Spleen (tissue), 11 donors: ENCODE measurements at regions not wholly inside any gene's neighbourhood (a gene's known extent, or its start where the extent isn't known, plus 50 kb on each side); places are given as distances from the start of the nearest gene placed in this dataset.
A peak's percentile ranks its signal among the peaks of the same experiment; 100 is the strongest.

Experiments
- DNase-seq: peaks from one replicate; pipeline ENCODE4 v3.0.0-alpha.2; 2020
- H3K27ac ChIP-seq, 8 donors: fragments of 200-600 bp; sonication (generic) in 7 of 8; 1 replicate in 4 of 8; 2 replicates in 4 of 8; pipeline versions ENCODE4 v1.5.0 to v1.8.0; 2016 to 2021; ENCODE audit warnings: inconsistent platforms in 4 of 8, mild to moderate bottlenecking in 4 of 8, moderate library complexity in 1 of 8
- H3K27me3 ChIP-seq, 7 donors: fragments of 200-600 bp; sonication (generic) in 6 of 7; replicated peaks in 1 of 7; 1 replicate in 4 of 7; 2 replicates in 3 of 7; pipeline versions ENCODE4 v1.5.0 to v1.8.0; 2016 to 2021; ENCODE audit warnings: inconsistent platforms in 3 of 7, mild to moderate bottlenecking in 1 of 7
- H3K36me3 ChIP-seq, 6 donors: fragments of 200-600 bp; sonication (generic) in 5 of 6; 1 replicate in 4 of 6; 2 replicates in 2 of 6; pipeline versions ENCODE4 v1.5.0 to v1.8.0; 2016 to 2021; ENCODE audit warnings: inconsistent platforms in 2 of 6
- H3K4me1 ChIP-seq, 6 donors: fragments of 200-600 bp; sonication (generic) in 5 of 6; 1 replicate in 3 of 6; 2 replicates in 3 of 6; pipeline versions ENCODE4 v1.5.0 to v1.8.0; 2016 to 2021; ENCODE audit warnings: inconsistent platforms in 3 of 6
- H3K4me3 ChIP-seq, 8 donors: fragments of 200-600 bp; sonication (generic) in 7 of 8; 1 replicate in 4 of 8; 2 replicates in 4 of 8; pipeline versions ENCODE4 v1.5.0 to v1.8.0; 2016 to 2021; ENCODE audit warnings: inconsistent platforms in 4 of 8, mild to moderate bottlenecking in 4 of 8, moderate library complexity in 2 of 8
- H3K9me3 ChIP-seq, 8 donors: fragments of 200-600 bp; sonication (generic) in 7 of 8; 1 replicate in 4 of 8; 2 replicates in 4 of 8; pipeline versions ENCODE4 v1.5.0 to v1.8.0; 2016 to 2021; ENCODE audit warnings: inconsistent platforms in 4 of 8
- POLR2A ChIP-seq, 3 donors: fragments of 450-650 bp; IDR thresholded peaks; one replicate each; pipeline ENCODE4 v1.5.1; 2017; ENCODE audit warnings: antibody characterized with exemption in 3 of 3, mild to moderate bottlenecking in 1 of 3
- POLR2AphosphoS5 ChIP-seq, 3 donors: sonication (generic); formaldehyde crosslinking; IDR thresholded peaks; one replicate each; pipeline ENCODE4 v1.5.1; 2017; ENCODE audit warnings: antibody characterized with exemption in 3 of 3
- WGBS, 5 donors: extraction: QIAGEN DNeasy Blood & Tissue Kit in 3 of 5; methylation state at CpG; one replicate each; pipeline versions ENCODE4 v1.1.5 to v1.1.7; 2013 to 2018; 5-methylcytosine and 5-hydroxymethylcytosine counted together
- intact Hi-C: fragments of 100-400 bp; cut with DNase I; formaldehyde crosslinking; loops from one replicate; pipeline ENCODE4 v1.15.0; 2023; ENCODE audit warnings: low total_unique reads
- TF ChIP-seq, protein P1 (sequence below), 11 experiments: fragments of 200-600 bp in 7 of 11; fragments of 450-650 bp in 4 of 11; sonication (generic) in 4 of 11; IDR thresholded peaks in 8 of 11; conservative IDR thresholded peaks in 3 of 11; 1 replicate in 7 of 11; 2 replicates in 4 of 11; pipeline versions ENCODE4 v1.4.0 to v1.8.0; 2016 to 2021; ENCODE audit warnings: antibody characterized with exemption in 11 of 11, inconsistent platforms in 4 of 11, mild to moderate bottlenecking in 1 of 11
- donor health status: healthy with polysubstance abuse.
- donor health status: DM: no; HTN: no; CAD: no; lungs with moderate emphysema.
- donor health status: DM: no; HTN: no; CAD: no.
- donor health status: Bipolar disorder and iron deficiency.
- donor health status: healthy.
- donor health status: DM: no; HTN: no; CAD: no.
- donor health status: DM: yes; HTN: yes; CAD: no.

DNA sequence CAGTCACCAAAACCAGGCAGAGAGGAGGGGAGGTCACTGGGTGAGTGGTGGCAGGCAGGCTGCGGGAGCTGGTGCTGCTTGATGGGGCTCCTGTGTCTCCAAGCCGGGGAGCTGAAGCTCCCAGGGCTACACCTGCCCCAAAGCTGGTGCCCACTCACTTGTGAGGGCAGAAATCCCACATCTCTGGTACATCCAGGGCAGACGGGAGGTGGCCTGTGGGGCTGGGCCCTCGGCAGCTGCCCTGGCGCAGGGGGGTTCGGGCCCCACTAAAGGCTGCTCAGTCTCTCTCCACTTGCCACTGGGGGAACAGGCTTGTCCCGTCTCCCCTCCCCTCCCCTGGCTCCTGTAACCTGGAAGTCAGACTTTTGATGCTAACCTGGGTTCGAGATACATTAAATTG, 55.6 kb upstream of the PPARA start:
- H3K36me3 ChIP-seq: peaks cover 2 to 82% (median 32%) of the 10 kb centered on the region in 6 donors
- TF ChIP-seq POLR2AphosphoS5 (IDR thresholded peaks at IDR 0.05) (no peak), POLR2A (IDR thresholded peaks at IDR 0.05) (no peak)
- TF ChIP-seq, protein P1, sequence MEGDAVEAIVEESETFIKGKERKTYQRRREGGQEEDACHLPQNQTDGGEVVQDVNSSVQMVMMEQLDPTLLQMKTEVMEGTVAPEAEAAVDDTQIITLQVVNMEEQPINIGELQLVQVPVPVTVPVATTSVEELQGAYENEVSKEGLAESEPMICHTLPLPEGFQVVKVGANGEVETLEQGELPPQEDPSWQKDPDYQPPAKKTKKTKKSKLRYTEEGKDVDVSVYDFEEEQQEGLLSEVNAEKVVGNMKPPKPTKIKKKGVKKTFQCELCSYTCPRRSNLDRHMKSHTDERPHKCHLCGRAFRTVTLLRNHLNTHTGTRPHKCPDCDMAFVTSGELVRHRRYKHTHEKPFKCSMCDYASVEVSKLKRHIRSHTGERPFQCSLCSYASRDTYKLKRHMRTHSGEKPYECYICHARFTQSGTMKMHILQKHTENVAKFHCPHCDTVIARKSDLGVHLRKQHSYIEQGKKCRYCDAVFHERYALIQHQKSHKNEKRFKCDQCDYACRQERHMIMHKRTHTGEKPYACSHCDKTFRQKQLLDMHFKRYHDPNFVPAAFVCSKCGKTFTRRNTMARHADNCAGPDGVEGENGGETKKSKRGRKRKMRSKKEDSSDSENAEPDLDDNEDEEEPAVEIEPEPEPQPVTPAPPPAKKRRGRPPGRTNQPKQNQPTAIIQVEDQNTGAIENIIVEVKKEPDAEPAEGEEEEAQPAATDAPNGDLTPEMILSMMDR (IDR thresholded peaks at IDR 0.05 in 8 of 11, conservative IDR thresholded peaks at IDR 0.05 in 3 of 11): no peak
- peak overlapping the region; percentile 1 to 98 (median 79) for H3K27ac ChIP-seq
- no peaks in the 10 kb centered on the region for H3K9me3 ChIP-seq
- no peak for DNase-seq
- WGBS, 5 donors: 72 to 92% (median 89%) methylated on average over 6 to 8 of the region's 8 CpGs
- peaks cover 32 to 95% (median 74%) of the 10 kb centered on the region in 6 donors for H3K4me1 ChIP-seq
- no peaks in the 10 kb centered on the region for H3K27me3 ChIP-seq
- no peak overlapping the region for H3K4me3 ChIP-seq
- intact Hi-C loops: no loop called here

DNA sequence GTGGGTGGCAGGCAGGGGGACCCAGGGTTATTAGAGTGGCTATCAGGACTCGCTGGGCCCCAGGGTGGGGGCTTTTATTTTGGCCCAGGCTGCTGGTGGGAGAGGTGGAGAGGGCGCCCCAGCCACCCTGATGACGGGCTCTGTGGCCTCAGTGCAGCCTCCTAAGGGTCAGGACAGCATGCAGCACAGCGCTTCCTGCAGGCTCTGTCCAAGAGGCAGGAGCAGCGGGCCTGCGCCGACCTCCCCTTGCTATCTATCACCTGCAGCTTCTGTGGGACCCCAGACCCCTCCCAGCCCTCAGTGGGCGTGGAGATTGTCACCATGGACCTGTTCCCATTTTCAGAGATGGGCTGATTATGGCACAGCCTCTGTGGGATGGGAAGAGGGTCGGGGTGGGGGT, 54.3 kb upstream of the PPARA start:
- 67 to 86% (median 82%) methylated on average over 1 to 9 of the region's 9 CpGs for WGBS, 5 donors
- Histone ChIP-seq H3K36me3 (peaks cover 2 to 82% (median 43%) of the 10 kb centered on the region in 6 donors), H3K27me3 (no peaks in the 10 kb centered on the region), H3K4me1 (peaks cover 24 to 94% (median 69%) of the 10 kb centered on the region in 6 donors), H3K9me3 (no peaks in the 10 kb centered on the region), H3K4me3 (no peak overlapping the region), H3K27ac (peak overlapping the region in 5 of 8 donors; percentile 11 to 98 (median 45))
- peak in 1 of 3 donors; percentile 43 for TF ChIP-seq POLR2AphosphoS5 (IDR thresholded peaks at IDR 0.05)
- TF ChIP-seq POLR2A (IDR thresholded peaks at IDR 0.05): no peak
- intact Hi-C loops: no loop called here
- no peak for DNase-seq

DNA sequence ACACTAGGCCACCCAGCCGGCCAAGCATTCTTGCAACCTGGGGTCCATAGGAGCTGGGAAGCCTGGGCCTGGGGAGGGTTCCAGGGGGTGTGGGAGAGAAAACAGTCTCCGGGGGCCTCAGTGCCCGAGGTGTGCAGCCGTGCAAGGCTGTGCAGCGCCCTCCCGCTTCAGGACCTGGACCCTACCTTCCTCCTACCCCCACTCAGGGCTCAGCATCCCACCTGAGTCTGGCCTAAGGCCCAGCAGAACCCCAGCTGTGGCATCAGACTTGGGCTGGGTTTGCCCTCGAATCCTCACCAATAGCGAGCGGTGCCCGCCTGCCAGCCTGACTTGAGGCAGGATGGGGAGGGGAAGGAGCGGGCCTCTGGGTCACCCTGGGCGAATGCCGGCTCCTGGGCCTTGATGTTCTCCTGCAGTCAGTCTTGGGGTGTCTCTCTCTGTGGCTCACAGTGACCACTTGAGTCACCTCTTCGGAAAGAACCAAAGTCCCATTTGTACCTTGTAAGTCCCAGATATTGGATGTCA, 53.6 kb upstream of the PPARA start:
- Histone ChIP-seq H3K36me3 (peaks cover 2 to 82% (median 46%) of the 10 kb centered on the region in 6 donors), H3K4me1 (peaks cover 24 to 94% (median 66%) of the 10 kb centered on the region in 6 donors), H3K27me3 (no peaks in the 10 kb centered on the region), H3K9me3 (no peaks in the 10 kb centered on the region), H3K27ac (peak overlapping the region in 5 of 8 donors; percentile 11 to 98 (median 45)), H3K4me3 (no peak overlapping the region)
- intact Hi-C loops: no loop called here
- WGBS, 5 donors: 81 to 100% (median 89%) methylated on average over 2 to 14 of the region's 14 CpGs
- no peak for DNase-seq
- TF ChIP-seq, protein P1 (IDR thresholded peaks at IDR 0.05 in 8 of 11, conservative IDR thresholded peaks at IDR 0.05 in 3 of 11): no peak
- TF ChIP-seq POLR2AphosphoS5 (IDR thresholded peaks at IDR 0.05): peak in 2 of 3 donors; percentile 28 to 40
- no peak for TF ChIP-seq POLR2A (IDR thresholded peaks at IDR 0.05)

DNA sequence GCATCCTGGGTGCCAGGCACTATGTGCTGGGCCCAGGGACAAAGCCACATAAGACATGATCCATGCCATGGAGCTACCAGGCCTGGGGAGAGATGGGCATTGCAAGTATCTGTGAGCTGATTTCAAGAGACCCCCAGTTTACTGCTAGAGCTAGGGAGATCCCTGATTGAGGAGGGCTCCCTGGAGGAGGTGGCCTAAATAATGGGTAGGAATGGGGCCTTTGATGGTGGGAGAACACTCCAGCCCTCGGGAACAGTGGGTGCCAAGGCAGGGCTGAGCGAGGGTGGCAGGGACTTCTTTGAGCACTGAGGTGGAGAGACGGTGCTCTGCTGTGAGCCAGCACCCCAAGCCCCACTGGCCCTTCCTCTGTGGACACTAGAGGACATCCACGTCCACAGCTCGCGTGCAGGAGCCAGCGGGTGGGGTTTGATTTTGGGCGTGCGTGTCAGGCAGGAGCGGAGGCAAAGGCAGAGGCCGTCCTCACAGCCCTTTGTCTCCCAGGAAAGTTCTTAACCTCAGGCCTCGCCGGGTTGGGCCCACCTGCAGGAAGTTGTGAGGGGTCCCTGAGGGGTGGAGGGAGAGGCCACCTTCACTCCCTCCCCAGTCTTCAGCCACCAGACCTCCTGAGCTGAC, 52.9 kb upstream of the PPARA start:
- 75 to 96% (median 82%) methylated on average over 4 to 13 of the region's 13 CpGs for WGBS, 5 donors
- no peaks in the 10 kb centered on the region for H3K9me3 ChIP-seq
- peaks cover 19 to 94% (median 63%) of the 10 kb centered on the region in 6 donors for H3K4me1 ChIP-seq
- H3K27me3 ChIP-seq: no peaks in the 10 kb centered on the region
- DNase-seq: no peak
- H3K36me3 ChIP-seq: peaks cover 2 to 82% (median 52%) of the 10 kb centered on the region in 6 donors
- peak overlapping the region in 5 of 8 donors; percentile 39 to 98 (median 45) for H3K27ac ChIP-seq
- TF ChIP-seq POLR2A (IDR thresholded peaks at IDR 0.05): no peak
- TF ChIP-seq, protein P1 (IDR thresholded peaks at IDR 0.05 in 8 of 11, conservative IDR thresholded peaks at IDR 0.05 in 3 of 11): no peak
- TF ChIP-seq POLR2AphosphoS5 (IDR thresholded peaks at IDR 0.05): no peak
- intact Hi-C loops: no loop called here
- no peak overlapping the region for H3K4me3 ChIP-seq
